PFSK-1 (cell line): ENCODE measurements at regions not wholly inside any gene's neighbourhood (a gene's known extent, or its start where the extent isn't known, plus 50 kb on each side); places are given as distances from the start of the nearest gene placed in this dataset.

Experiments
- FOXP2 ChIP-seq: optimal IDR thresholded peaks from 2 replicates; pipeline ENCODE3; 2011; ENCODE audit warnings: borderline replicate concordance, control low read depth, inconsistent platforms; ENCODE audit not compliant: insufficient read depth; ENCODE audit errors: extremely low read length, extremely low read depth
- POLR2AphosphoS5 ChIP-seq: IDR thresholded peaks from 2 replicates; pipeline ENCODE4 v1.6.1; 2012; ENCODE audit warnings: low read depth, mild to moderate bottlenecking, control low read depth, low read length, moderate library complexity
- SIN3A ChIP-seq: IDR thresholded peaks from 2 replicates; pipeline ENCODE4 v1.6.1; 2012; ENCODE audit warnings: mild to moderate bottlenecking, low read length, moderate library complexity, borderline replicate concordance; ENCODE audit not compliant: insufficient read depth
- TAF1 ChIP-seq: IDR thresholded peaks from 2 replicates; pipeline ENCODE4 v1.6.1; 2012; ENCODE audit warnings: low read length, control low read depth, borderline replicate concordance; ENCODE audit not compliant: insufficient read depth
- TF ChIP-seq, protein P1 (sequence below), 2 experiments: IDR thresholded peaks; 2 replicates each; pipeline versions ENCODE4 v1.6.1 to v1.8.0; 2011 to 2012; ENCODE audit warnings: low read depth in 2 of 2, low read length in 2 of 2, control low read depth in 1 of 2, inconsistent platforms in 1 of 2, mild to moderate bottlenecking in 1 of 2, moderate library complexity in 1 of 2; ENCODE audit not compliant: insufficient read depth in 1 of 2

DNA sequence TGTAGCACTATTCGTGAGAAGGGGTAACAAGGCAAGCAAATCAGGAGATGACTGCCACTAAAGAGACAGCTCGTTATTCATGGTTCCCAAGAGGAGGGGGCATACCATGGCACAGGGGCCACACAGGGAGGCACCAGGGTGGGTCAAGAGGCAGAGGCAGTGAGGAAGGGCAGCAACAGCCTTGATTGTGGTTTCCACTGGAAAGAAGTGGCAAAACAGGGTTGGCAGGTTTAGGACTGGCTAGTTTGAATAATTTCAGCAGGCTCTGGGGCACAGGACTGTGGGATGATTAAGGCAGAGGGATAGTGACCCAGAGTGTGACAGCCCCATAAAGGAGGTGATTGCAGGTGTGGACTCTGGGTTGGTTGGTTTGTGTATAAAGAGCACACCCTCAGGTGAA, 188.9 kb downstream of the CBLN1 start:
- TF ChIP-seq TAF1 (no peak), FOXP2 (no peak), POLR2AphosphoS5 (no peak), SIN3A (no peak)
- TF ChIP-seq, protein P1, sequence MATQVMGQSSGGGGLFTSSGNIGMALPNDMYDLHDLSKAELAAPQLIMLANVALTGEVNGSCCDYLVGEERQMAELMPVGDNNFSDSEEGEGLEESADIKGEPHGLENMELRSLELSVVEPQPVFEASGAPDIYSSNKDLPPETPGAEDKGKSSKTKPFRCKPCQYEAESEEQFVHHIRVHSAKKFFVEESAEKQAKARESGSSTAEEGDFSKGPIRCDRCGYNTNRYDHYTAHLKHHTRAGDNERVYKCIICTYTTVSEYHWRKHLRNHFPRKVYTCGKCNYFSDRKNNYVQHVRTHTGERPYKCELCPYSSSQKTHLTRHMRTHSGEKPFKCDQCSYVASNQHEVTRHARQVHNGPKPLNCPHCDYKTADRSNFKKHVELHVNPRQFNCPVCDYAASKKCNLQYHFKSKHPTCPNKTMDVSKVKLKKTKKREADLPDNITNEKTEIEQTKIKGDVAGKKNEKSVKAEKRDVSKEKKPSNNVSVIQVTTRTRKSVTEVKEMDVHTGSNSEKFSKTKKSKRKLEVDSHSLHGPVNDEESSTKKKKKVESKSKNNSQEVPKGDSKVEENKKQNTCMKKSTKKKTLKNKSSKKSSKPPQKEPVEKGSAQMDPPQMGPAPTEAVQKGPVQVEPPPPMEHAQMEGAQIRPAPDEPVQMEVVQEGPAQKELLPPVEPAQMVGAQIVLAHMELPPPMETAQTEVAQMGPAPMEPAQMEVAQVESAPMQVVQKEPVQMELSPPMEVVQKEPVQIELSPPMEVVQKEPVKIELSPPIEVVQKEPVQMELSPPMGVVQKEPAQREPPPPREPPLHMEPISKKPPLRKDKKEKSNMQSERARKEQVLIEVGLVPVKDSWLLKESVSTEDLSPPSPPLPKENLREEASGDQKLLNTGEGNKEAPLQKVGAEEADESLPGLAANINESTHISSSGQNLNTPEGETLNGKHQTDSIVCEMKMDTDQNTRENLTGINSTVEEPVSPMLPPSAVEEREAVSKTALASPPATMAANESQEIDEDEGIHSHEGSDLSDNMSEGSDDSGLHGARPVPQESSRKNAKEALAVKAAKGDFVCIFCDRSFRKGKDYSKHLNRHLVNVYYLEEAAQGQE (IDR thresholded peaks at IDR 0.05; ENCODE audit: insufficient read depth in 1 of 2, low read depth in 2 of 2, low read length in 2 of 2): no peak

DNA sequence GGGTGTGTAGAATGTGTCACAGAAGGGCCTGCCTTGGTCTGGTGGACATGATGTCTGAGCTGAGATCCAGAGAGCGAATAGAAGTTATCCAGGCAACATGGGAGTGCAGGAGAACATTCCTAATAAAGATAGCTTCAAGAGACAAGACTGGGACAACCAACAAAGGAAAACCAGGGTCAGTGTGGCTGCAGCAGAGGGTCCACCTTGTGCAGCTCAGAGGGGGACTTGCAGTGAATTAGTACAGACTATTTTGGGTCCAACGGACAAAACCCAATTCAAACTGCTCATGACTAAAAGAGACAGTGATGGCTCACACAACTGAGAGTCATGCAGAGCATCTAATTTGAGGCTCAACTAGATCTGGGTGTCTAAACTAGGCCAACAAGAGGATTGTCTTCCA, 192.1 kb downstream of the CBLN1 start:
- TF ChIP-seq TAF1 (no peak), POLR2AphosphoS5 (no peak), FOXP2 (no peak), SIN3A (no peak)
- TF ChIP-seq, protein P1 (IDR thresholded peaks at IDR 0.05; ENCODE audit: insufficient read depth in 1 of 2, low read depth in 2 of 2, low read length in 2 of 2): no peak

DNA sequence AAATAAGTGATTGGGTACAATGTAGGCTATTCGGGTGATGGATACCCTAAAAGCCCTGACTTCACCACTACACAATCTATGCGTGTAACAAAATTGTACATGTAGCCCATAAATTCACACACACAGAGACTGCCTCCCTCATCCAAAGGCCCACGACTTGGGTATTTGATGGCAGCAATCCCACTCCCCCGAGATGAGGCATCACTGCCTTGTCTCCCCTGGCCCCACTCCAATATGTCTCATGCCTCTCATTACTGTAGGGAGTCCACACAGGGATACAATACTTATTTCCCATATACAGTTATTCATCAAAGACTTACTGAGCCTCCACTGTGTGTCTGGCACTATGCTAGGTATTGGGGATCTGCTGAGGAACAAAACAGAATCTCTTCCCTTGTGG, 192.6 kb downstream of the CBLN1 start:
- TF ChIP-seq, protein P1 (IDR thresholded peaks at IDR 0.05; ENCODE audit: insufficient read depth in 1 of 2, low read depth in 2 of 2, low read length in 2 of 2): no peak
- TF ChIP-seq FOXP2 (no peak), POLR2AphosphoS5 (no peak), TAF1 (no peak), SIN3A (no peak)

- TF ChIP-seq TAF1 (no peak), SIN3A (no peak), FOXP2 (no peak)
Measured at GRCh38 chr16:49085686-49086085, 196.0 kb downstream of the CBLN1 start.

DNA sequence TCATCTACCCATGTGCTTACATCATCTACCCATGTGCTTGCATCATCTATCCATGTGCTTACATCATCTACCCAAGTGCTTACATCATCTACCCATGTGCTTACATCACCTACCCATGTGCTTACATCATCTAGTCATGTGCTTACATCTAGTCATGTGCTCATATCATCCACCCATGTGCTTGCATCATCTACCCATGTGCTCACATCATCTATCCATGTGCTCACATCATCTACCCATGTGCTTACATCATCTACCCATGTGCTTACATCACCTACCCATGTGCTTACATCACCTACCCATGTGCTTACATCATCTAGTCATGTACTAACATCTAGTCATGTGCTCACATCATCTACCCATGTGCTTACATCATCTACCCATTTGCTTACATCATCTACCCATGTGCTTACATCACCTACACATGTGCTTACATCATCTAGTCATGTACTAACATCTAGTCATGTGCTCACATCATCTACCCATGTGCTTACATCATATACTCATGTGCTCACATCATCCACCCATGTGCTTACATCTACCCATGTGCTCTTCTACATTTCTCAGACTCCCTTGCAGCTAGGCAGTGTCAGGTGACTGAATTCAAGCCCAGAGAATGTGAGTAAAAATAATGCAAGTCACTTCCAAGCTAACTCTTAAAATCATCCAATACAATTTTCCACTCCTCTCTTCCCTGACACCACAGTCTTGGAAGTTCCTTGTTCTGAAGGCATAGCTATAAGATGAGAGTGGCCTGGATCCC, 196.8 kb downstream of the CBLN1 start:
- TF ChIP-seq SIN3A (no peak), TAF1 (no peak), FOXP2 (no peak), POLR2AphosphoS5 (no peak)
- TF ChIP-seq, protein P1 (IDR thresholded peaks at IDR 0.05; ENCODE audit: insufficient read depth in 1 of 2, low read depth in 2 of 2, low read length in 2 of 2): no peak

- TF ChIP-seq FOXP2: no peak
Measured at GRCh38 chr16:49081554-49081953, 200.1 kb downstream of the CBLN1 start.
